Ovary (tissue), 7 donors: ENCODE measurements at regions not wholly inside any gene's neighbourhood (a gene's known extent, or its start where the extent isn't known, plus 50 kb on each side); places are given as distances from the start of the nearest gene placed in this dataset.

ENCODE experiments used
- DNase-seq, 5 donors: peaks; one replicate each; pipeline ENCODE4 v3.0.0-alpha.2; 2019 to 2020
- H3K27ac ChIP-seq, 2 donors: fragments of 200-600 bp; one replicate each; pipeline versions ENCODE4 v1.5.1 to v1.8.0; 2019 to 2022
- H3K27me3 ChIP-seq: fragments of 200-600 bp; one replicate; pipeline ENCODE4 v1.8.0; 2022
- H3K36me3 ChIP-seq: fragments of 200-600 bp; sonication (generic); one replicate; pipeline ENCODE4 v1.5.1; 2019
- H3K4me1 ChIP-seq: one replicate; pipeline ENCODE4 v1.8.1; 2013; ENCODE audit warnings: mild to moderate bottlenecking, moderate library complexity; ENCODE audit not compliant: insufficient read depth
- H3K4me3 ChIP-seq: fragments of 200-600 bp; sonication (generic); one replicate; pipeline ENCODE4 v1.5.1; 2017
- H3K9me3 ChIP-seq, 2 donors: fragments of 200-600 bp in 1 of 2; sonication (generic) in 1 of 2; one replicate each; pipeline versions ENCODE4 v1.5.1 to v1.8.1; 2013 to 2019; ENCODE audit warnings: mild to moderate bottlenecking in 1 of 2, moderate library complexity in 1 of 2
- EP300 ChIP-seq: sonication (generic); formaldehyde crosslinking; IDR thresholded peaks from one replicate; pipeline ENCODE4 v1.6.1; 2017; ENCODE audit warnings: antibody characterized with exemption
- POLR2A ChIP-seq: fragments of 450-650 bp; IDR thresholded peaks from one replicate; pipeline ENCODE4 v1.6.1; 2017; ENCODE audit warnings: antibody characterized with exemption, mild to moderate bottlenecking, moderate library complexity
- WGBS, 3 donors: extraction: QIAGEN DNeasy Blood & Tissue Kit in 1 of 3; methylation state at CpG; one replicate each; pipeline versions ENCODE4 v1.1.5 to v1.1.7; 2013 to 2017; 5-methylcytosine and 5-hydroxymethylcytosine counted together
- intact Hi-C, 4 donors: fragments of 100-400 bp; cut with DNase I; formaldehyde crosslinking; loops; one replicate each; pipeline versions ENCODE4 v1.11.0 to v1.15.1; 2022 to 2023
- TF ChIP-seq, protein P1 (sequence below), 3 donors: fragments of 450-650 bp in 2 of 3; fragments of 200-600 bp in 1 of 3; IDR thresholded peaks; one replicate each; pipeline versions ENCODE4 v1.5.1 to v1.8.0; 2016 to 2022; ENCODE audit warnings: antibody characterized with exemption in 3 of 3, mild to moderate bottlenecking in 1 of 3
- donor health status: DM: no; HTN: no; CAD: no; lungs with moderate emphysema.
- donor health status: DM: no; HTN: no; CAD: no.
- donor health status: Bipolar disorder and iron deficiency.
- donor health status: DM: no; HTN: no; CAD: no.
- donor health status: DM: yes; HTN: yes; CAD: no.

DNA sequence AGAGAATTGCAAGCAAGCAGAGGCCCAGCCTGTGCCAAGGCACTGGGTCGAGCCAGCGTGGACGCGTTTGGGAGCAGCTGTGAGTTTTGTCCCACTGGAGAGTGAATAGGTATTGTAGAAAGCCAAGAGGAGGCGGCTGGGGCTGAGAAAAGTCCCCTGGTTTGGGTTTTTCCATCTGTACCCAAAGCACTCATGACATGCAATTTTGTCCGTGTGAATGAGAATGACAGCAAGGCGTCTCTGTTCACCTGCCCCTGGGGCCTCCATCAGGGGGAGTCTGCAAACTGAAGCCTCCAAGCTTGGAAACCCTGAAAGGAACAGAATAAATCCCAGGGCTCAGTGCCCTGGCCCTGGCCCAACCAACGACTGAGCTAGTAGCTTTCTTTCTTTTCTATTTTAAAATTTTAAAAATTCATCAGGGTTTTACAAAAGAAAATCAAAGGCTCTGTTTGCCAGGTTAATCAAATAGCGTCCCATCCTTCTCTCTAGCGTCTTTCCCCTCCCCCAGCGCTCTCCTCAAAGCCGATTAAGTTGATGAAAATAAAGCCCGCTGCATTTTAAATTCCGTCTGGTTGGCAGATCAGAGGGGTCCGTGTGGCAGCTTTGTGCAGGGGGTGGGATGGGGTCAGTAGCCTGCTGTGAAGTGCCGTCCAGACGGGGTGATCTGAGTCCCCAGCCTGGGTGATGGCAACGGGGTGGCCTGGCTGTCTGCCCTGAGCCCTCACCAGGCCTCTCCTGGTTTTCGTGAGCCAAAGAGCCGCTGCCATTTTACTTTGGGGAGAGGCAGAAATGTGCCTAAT is 171.0 kb downstream of the KATNIP start:
- no peak overlapping the region for H3K4me3 ChIP-seq
- H3K9me3 ChIP-seq = no peaks in the 10 kb centered on the region
- peak in 3 of 5 donors; percentile 15 to 50 (median 34) for DNase-seq
- WGBS, 3 donors = 55 to 58% (median 57%) methylated on average over 20 of the region's 20 CpGs
- TF ChIP-seq, protein P1, sequence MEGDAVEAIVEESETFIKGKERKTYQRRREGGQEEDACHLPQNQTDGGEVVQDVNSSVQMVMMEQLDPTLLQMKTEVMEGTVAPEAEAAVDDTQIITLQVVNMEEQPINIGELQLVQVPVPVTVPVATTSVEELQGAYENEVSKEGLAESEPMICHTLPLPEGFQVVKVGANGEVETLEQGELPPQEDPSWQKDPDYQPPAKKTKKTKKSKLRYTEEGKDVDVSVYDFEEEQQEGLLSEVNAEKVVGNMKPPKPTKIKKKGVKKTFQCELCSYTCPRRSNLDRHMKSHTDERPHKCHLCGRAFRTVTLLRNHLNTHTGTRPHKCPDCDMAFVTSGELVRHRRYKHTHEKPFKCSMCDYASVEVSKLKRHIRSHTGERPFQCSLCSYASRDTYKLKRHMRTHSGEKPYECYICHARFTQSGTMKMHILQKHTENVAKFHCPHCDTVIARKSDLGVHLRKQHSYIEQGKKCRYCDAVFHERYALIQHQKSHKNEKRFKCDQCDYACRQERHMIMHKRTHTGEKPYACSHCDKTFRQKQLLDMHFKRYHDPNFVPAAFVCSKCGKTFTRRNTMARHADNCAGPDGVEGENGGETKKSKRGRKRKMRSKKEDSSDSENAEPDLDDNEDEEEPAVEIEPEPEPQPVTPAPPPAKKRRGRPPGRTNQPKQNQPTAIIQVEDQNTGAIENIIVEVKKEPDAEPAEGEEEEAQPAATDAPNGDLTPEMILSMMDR (IDR thresholded peaks at IDR 0.05) = no peak
- no peak for TF ChIP-seq POLR2A
- TF ChIP-seq EP300 = no peak
- H3K27ac ChIP-seq = peak overlapping the region; percentile 19 to 81
- peaks cover 12% of the 10 kb centered on the region for H3K4me1 ChIP-seq
- no peaks in the 10 kb centered on the region for H3K27me3 ChIP-seq
- no peaks in the 10 kb centered on the region for H3K36me3 ChIP-seq
- intact Hi-C loops = loop anchor here in 1 of 4 donors (10.0 kb wide), 1 partner anchor 456 kb away; the partner anchor contains the start of gene NSMCE1

DNA sequence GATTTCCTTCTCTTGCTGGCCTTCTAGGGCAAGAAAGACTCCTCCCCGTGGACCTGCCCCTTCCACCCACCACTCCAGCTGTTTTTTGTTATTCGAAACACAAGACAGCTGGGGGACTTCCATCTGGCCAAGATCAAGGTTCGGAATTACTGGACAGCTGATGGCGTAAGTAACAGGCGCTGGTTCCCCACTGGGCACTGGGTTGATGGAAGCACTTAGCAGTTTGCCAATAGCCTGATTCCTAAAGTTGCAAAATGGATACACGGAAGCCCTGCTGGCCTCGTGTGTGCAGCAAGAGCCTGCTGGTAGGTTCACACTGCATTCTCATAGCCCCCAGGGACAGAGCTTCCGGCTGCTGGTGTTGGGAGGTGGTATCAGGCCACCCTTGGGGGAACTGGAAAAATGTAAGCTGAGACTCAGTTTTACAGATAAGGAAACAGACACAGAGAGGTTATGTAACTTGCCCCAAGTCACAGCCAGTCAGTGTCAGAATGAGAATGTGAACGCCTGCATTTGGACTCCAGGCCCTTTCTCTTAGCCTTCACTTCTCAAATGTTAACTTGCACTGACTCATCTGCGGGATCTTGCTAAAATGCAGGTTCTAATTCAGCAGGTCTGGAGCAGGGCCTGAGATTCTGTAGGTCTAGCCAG is 171.7 kb downstream of the KATNIP start:
- Histone ChIP-seq H3K4me1 (peaks cover 12% of the 10 kb centered on the region), H3K27ac (peak overlapping the region in 1 of 2 donors; percentile 81), H3K36me3 (no peaks in the 10 kb centered on the region), H3K4me3 (no peak overlapping the region), H3K27me3 (no peaks in the 10 kb centered on the region), H3K9me3 (no peaks in the 10 kb centered on the region)
- intact Hi-C loops = loop anchor here in 1 of 4 donors (10.0 kb wide), 1 partner anchor 457 kb away; the partner anchor contains the start of gene NSMCE1
- TF ChIP-seq POLR2A (no peak), EP300 (peak; percentile 54)
- peak; percentile 59 to 86 (median 72) for DNase-seq
- WGBS, 3 donors = 28 to 35% (median 32%) methylated on average over 10 of the region's 10 CpGs

DNA sequence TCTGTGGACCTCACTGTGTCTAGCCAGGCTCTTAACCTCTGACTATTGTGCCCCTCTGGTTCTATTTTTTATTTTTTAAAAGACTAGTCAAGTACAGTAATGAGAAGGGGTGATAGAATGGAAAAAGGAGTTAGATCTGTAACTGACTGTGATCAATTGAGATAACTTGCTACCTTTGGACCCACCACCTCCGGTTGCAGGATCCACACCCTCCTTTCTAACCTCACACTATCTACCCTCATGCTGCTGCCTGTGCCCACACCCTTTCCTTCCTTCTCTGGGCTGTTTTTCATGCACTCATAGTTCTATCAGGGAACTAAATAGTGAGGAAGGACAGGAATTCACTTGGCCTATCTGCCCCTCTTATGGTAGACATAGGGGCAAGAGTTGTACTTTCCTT is 172.3 kb downstream of the KATNIP start:
- Histone ChIP-seq H3K36me3 (no peaks in the 10 kb centered on the region), H3K27me3 (no peaks in the 10 kb centered on the region), H3K27ac (peak overlapping the region in 1 of 2 donors; percentile 81), H3K9me3 (no peaks in the 10 kb centered on the region), H3K4me1 (peaks cover 12% of the 10 kb centered on the region), H3K4me3 (no peak overlapping the region)
- WGBS, 3 donors = 70 to 100% (median 88%) methylated on average over 1 of the region's 1 CpG
- TF ChIP-seq POLR2A = no peak
- TF ChIP-seq, protein P1 (IDR thresholded peaks at IDR 0.05) = no peak
- TF ChIP-seq EP300 = no peak
- DNase-seq = no peak
- intact Hi-C loops = loop anchor here in 1 of 4 donors (10.0 kb wide), 1 partner anchor 457 kb away; the partner anchor contains the start of gene NSMCE1

DNA sequence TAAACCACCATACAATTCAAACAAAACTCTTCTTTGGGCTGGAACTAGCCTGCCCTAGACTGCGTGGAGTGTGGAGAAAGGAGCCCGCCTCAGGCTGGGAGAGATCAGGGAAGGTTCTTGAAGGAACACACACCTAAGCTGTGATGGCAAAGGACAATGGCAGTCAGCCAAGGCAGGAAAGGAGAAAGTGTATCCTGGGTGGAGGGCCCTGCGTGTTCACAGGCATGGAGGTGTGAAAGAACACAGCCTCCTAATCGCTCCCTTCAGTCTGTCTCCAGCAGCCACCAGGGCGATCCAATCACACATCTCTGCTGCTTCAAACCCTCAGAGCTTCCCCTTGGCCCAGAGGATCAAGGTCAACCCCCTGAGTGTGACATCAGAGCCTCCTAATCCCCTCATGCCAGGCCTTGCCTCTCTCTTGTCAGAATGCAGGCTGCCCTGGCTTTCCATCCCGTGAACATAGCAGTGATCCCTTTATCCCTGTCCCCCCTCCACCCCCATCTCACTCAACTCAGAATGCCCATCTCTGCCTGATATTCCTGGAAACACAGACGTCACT is 173.0 kb downstream of the KATNIP start:
- no peak overlapping the region for H3K4me3 ChIP-seq
- TF ChIP-seq EP300 = no peak
- TF ChIP-seq, protein P1 (IDR thresholded peaks at IDR 0.05) = no peak
- TF ChIP-seq POLR2A = no peak
- intact Hi-C loops = loop anchor here in 1 of 4 donors (10.0 kb wide), 1 partner anchor 458 kb away; the partner anchor contains the start of gene NSMCE1
- no peaks in the 10 kb centered on the region for H3K27me3 ChIP-seq
- no peaks in the 10 kb centered on the region for H3K36me3 ChIP-seq
- H3K9me3 ChIP-seq = no peaks in the 10 kb centered on the region
- no peak overlapping the region for H3K27ac ChIP-seq
- peaks cover 12% of the 10 kb centered on the region for H3K4me1 ChIP-seq
- DNase-seq = no peak
- WGBS, 3 donors = 91 to 96% (median 91%) methylated on average over 7 of the region's 7 CpGs
